GM19035 (cell line): ENCODE measurements at regions not wholly inside any gene's neighbourhood (a gene's known extent, or its start where the extent isn't known, plus 50 kb on each side); places are given as distances from the start of the nearest gene placed in this dataset.
"Not testable (repeated sequence)": the region's sequence is repeated elsewhere in the genome, so short reads cannot be mapped to it uniquely, and the experiment has no call there.

Source experiments
- ATAC-seq: cut with Tn5 transposase; IDR thresholded peaks from one replicate; pipeline ENCODE4 v1.9.1; 2021; ENCODE audit not compliant: unreplicated experiment

GRCh38 chr5:126046318-126046717 lies 376.9 kb upstream of the GRAMD2B start:
- no peak for ATAC-seq

- no peak for ATAC-seq
Observed at GRCh38 chr5:126046846-126047571, 376.2 kb upstream of the GRAMD2B start.

GRCh38 chr5:126052120-126052519 lies 371.1 kb upstream of the GRAMD2B start:
- no peak for ATAC-seq

- ATAC-seq, result no peak
Observed at GRCh38 chr5:126052791-126053190, 370.4 kb upstream of the GRAMD2B start.

GRCh38 chr5:126053630-126054029 lies 369.6 kb upstream of the GRAMD2B start:
- no peak for ATAC-seq

GRCh38 chr5:126054577-126055347 lies 368.4 kb upstream of the GRAMD2B start:
- no peak for ATAC-seq

GRCh38 chr5:126055348-126055729 lies 367.9 kb upstream of the GRAMD2B start:
- no peak for ATAC-seq

GRCh38 chr5:126056352-126056751 lies 366.9 kb upstream of the GRAMD2B start:
- ATAC-seq, result no peak

GRCh38 chr5:126056851-126057622 lies 366.2 kb upstream of the GRAMD2B start:
- no peak for ATAC-seq

- not testable (repeated sequence) for ATAC-seq
Observed at GRCh38 chr5:126058392-126058791, 364.8 kb upstream of the GRAMD2B start.

- no peak for ATAC-seq
Observed at GRCh38 chr5:126062398-126063221, 360.6 kb upstream of the GRAMD2B start.

- no peak for ATAC-seq
Observed at GRCh38 chr5:126065061-126065460, 358.1 kb upstream of the GRAMD2B start.

- no peak for ATAC-seq
Observed at GRCh38 chr5:126066836-126067235, 356.4 kb upstream of the GRAMD2B start.

GRCh38 chr5:126067404-126067803 lies 355.8 kb upstream of the GRAMD2B start:
- ATAC-seq, result no peak

- ATAC-seq, result no peak
Observed at GRCh38 chr5:126069329-126069728, 353.9 kb upstream of the GRAMD2B start.

- ATAC-seq, result no peak
Observed at GRCh38 chr5:126070481-126070880, 352.7 kb upstream of the GRAMD2B start.

- no peak for ATAC-seq
Observed at GRCh38 chr5:126074538-126074937, 348.7 kb upstream of the GRAMD2B start.

- no peak for ATAC-seq
Observed at GRCh38 chr5:126079266-126079665, 343.9 kb upstream of the GRAMD2B start.

GRCh38 chr5:126081209-126081608 lies 342.0 kb upstream of the GRAMD2B start:
- ATAC-seq, result no peak

- ATAC-seq, result no peak
Observed at GRCh38 chr5:126093041-126093440, 330.2 kb upstream of the GRAMD2B start.

GRCh38 chr5:126093718-126094117 lies 329.5 kb upstream of the GRAMD2B start:
- no peak for ATAC-seq
